ENCODE measurements at regions not wholly inside any gene's neighbourhood (a gene's known extent, or its start where the extent isn't known, plus 50 kb on each side); places are given as distances from the start of the nearest gene placed in this dataset.
"Not testable (repeated sequence)": the region's sequence is repeated elsewhere in the genome, so short reads cannot be mapped to it uniquely, and the experiment has no call there.

DNA sequence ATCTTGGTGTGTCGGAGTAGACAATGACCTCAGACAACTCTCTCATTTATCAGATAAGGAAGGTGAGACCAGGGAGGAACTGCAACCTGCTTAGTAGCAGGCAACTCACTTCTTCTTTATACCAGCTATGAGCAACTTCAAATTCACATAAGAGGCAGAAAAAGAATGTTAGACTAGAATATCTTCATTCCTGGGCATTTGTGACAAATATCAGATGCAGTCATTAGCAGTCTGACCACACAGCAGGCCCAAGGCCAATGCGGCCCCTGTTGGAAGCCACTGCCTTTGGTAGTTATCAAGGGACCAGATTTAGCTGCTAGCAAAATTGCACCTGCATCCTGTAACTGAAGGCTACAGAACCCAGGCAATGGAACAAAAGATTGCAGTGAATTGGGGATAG, 219.2 kb upstream of the RASGEF1B start:
- no peak for DNase-seq (ENCODE audit: extremely low read depth in 1 of 2, low read depth in 1 of 2)

GRCh38 chr4:81688085-81688484, 216.4 kb upstream of the RASGEF1B start:
- DNase-seq (ENCODE audit: extremely low read depth in 1 of 2, low read depth in 1 of 2) = no peak

GRCh38 chr4:81687471-81687870, 215.8 kb upstream of the RASGEF1B start:
- DNase-seq (ENCODE audit: extremely low read depth in 1 of 2, low read depth in 1 of 2) = no peak

GRCh38 chr4:81685104-81685503, 213.4 kb upstream of the RASGEF1B start:
- no peak for DNase-seq (ENCODE audit: extremely low read depth in 1 of 2, low read depth in 1 of 2)

DNA sequence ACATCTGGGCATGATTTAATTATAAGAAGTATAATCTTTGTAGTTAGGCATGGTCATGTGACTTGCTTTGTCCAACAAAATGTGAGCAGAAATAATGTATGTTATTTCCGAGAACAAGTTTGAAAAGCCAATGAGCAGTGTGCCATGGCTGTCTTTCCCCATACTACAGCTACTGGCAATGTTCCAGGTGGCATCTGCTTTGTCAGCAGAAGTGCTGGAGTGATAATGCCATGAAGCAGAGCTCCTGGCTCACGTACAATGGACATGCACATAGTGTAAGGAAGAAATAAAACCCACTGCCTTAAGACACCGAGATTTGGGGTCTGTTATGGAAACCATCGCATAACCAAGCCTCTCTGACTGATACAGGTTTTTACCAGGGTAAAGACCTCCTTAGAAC, 212.6 kb upstream of the RASGEF1B start:
- no peak for DNase-seq (ENCODE audit: extremely low read depth in 1 of 2, low read depth in 1 of 2)

DNA sequence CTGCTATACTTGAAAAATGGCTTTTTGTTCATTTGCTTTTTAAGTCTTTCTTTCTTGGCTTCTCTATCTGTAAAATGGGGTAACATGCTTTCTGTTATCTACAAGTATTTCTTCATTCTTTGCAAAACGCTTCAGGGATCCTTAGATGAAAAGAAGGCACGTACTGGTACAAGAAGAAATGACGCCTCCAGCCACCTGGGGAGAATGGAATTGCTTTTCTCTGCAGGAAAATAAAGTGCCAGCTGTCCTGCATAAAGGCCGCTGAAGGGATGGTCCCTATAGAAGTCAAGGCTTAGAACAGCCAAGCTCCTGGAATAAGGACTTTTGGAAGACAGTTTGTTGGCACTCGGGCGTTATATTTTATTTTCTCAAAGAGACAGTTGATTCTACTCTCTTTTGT, 210.8 kb upstream of the RASGEF1B start:
- DNase-seq (ENCODE audit: extremely low read depth in 1 of 2, low read depth in 1 of 2) = no peak

DNA sequence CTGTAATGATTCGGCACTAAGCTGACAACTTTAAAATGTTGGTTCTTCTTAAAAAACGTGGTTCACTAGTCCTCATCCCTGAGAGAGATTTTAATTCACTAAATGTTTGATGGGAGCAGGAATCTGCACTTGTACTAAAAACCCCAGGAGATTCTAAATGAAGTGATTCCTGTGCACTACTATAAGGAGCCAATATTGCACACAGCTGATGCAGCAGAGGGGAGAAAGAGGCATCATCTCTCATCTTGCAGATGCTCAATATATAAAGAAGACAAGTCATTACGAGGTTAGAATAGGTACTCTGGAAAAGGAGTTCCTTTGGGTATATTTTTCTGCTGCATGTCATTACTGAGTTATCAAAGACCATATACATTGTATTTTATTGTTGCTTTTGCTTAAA, 207.6 kb upstream of the RASGEF1B start:
- DNase-seq (ENCODE audit: extremely low read depth in 1 of 2, low read depth in 1 of 2) = no peak

DNA sequence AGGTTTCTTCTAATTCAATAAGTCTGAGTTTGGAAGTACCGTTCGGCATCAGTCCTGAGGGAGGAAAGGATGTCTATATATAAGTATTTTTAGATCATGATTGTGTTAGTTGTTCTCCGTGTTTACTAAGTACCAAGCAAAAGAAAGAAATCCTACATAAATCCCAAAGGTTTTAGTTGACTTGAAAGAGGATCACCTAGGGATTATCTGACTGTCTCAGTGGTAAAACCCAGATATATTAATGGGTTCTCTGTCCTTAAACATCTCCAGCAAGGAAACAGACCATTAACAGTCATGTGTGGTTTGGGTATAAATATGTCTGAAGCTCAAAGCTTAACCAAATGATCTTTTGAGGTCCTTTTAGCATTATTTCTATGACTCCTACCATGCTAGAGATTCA, 207.1 kb upstream of the RASGEF1B start:
- no peak for DNase-seq (ENCODE audit: extremely low read depth in 1 of 2, low read depth in 1 of 2)

DNA sequence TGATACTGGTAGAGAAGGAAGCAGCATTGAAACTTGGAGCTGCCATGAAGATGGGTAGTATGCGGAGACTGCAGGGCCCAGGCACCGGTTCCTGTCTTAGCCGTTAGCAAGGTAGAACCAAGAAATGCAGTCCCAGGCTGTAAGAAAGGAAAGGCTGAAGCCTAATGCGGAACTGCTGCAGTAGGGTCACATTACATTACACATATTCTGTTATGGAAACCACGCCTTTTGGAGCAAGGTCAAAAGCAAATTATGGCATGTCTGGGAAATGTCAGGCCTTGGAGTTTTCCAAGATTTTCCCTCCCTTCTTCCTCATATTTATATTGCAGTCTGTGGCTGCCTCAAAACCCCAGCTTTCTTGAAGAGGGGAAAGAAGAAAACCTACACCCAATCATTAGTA, 204.8 kb upstream of the RASGEF1B start:
- no peak for DNase-seq (ENCODE audit: extremely low read depth in 1 of 2, low read depth in 1 of 2)

GRCh38 chr4:81675791-81676393, 204.2 kb upstream of the RASGEF1B start:
- no peak for DNase-seq (ENCODE audit: extremely low read depth in 1 of 2, low read depth in 1 of 2)

DNA sequence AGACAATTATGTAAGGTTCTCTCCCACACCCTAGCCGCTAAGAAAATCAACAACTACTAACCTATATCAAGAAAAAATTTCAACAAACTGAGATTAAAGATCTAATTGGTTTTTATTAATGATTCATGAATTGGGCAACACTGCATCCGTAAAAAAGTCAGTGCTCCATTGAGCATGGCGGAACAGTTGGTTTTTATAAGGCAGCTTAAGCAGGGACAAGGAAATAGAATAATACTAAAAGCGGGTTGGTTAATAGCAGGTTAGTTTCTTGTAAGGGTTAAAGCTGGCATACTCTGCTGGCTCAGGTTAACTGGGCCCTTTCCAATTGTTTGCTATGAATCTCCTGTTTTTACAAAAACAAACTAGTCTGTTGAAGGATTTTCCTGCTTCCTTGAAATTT, 202.3 kb upstream of the RASGEF1B start:
- no peak for DNase-seq (ENCODE audit: extremely low read depth in 1 of 2, low read depth in 1 of 2)

- not testable (repeated sequence) for DNase-seq (ENCODE audit: extremely low read depth in 1 of 2, low read depth in 1 of 2)
Measured at GRCh38 chr4:81668328-81668727, 196.6 kb upstream of the RASGEF1B start.

DNA sequence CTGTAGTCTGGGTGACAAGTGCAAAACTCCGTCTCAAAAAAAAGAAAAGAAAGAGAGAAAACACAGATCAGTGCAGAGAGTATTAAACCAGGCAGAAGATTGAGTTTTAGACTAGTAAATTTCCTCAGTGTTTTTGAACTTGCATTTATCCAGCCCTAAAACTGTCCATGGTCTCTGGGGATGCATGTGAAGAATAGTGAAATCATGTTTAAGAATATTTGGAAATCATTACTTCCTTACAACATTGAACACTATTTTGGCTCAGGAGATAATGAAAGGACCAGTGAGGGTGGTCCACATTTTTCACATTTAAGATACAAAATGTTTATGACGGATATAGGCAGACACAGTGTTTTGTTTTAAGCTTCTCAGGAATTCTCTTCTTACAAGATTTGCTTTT, 195.8 kb upstream of the RASGEF1B start:
- no peak for DNase-seq (ENCODE audit: extremely low read depth in 1 of 2, low read depth in 1 of 2)

GRCh38 chr4:81666491-81666890, 194.8 kb upstream of the RASGEF1B start:
- no peak for DNase-seq (ENCODE audit: extremely low read depth in 1 of 2, low read depth in 1 of 2)

DNA sequence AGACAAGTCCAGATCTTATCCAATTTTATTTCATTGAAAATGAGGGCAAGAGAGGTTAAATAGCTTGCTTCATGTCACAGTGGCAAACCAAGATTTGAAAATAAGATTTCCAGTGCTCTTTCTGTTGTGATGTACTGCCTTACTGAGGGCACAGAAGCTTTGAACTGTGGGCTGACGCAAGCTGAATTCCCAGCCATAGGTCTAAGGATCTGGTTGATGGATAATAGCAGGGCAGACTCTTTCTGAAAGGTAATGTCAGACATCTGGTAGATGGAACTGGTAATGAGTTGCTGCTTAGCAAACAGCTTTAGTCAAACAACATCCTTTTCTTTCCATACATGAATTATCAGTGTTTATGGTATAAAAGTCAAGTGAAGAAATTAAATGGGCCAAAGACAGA, 193.9 kb upstream of the RASGEF1B start:
- no peak for DNase-seq (ENCODE audit: extremely low read depth in 1 of 2, low read depth in 1 of 2)

DNA sequence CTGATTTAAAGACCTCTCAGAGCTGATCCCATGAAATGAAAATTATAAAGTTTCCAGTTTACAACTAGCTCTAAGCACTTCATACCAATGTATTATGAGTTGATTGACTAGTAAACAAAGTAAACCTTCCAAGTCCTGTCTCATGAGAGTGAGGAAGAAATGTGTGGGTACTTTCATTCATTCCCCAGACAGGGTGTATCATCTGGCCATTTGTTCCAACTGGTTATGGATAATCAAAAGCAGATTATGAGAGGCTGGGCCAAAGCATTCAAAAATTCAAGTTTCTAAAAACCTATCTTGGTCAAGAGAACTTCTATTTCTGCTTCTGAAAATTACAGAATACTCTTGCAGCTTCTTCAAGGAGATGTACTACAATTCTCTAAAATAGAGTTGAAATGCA, 193.3 kb upstream of the RASGEF1B start:
- DNase-seq (ENCODE audit: extremely low read depth in 1 of 2, low read depth in 1 of 2) = no peak

DNA sequence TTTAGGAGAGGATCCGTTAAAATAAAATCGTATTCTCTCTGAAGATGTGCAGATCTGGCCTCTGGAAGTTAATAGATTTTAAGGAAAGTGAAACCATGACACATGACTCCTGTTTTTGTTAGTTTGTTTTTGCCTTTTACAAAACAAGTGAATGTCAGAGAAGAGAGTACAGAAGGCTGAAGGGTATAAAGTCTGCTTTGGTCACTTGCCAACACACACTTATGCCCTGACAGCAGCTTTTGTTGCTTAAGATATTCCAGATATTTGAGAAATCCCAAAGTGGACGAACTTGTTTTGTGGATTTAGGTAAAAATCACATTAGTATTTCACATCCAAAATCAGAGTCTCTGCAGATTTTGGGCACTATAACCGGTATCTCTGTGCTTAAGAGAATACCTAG, 192.4 kb upstream of the RASGEF1B start:
- no peak for DNase-seq (ENCODE audit: extremely low read depth in 1 of 2, low read depth in 1 of 2)

DNA sequence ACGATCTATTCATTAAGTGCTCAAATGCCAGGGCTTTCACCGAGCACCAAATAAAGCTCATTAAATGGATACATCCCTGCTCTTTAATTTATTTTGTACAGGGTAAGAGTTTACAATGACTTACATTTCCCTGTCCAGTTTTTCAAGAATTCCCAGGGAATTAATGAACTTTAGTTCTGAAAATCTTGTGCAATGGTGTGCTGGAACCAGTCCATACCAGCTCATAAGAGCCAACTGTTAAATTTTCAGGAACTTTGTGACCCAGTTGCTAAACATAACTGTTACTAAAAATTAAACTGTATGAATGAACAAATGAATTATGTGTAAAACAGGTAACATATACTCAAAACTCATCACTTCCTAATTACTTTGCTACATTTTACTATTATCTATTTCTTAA, 191.7 kb upstream of the RASGEF1B start:
- DNase-seq (ENCODE audit: extremely low read depth in 1 of 2, low read depth in 1 of 2) = no peak

- no peak for DNase-seq (ENCODE audit: extremely low read depth in 1 of 2, low read depth in 1 of 2)
Measured at GRCh38 chr4:81659051-81659450, 187.3 kb upstream of the RASGEF1B start.

DNA sequence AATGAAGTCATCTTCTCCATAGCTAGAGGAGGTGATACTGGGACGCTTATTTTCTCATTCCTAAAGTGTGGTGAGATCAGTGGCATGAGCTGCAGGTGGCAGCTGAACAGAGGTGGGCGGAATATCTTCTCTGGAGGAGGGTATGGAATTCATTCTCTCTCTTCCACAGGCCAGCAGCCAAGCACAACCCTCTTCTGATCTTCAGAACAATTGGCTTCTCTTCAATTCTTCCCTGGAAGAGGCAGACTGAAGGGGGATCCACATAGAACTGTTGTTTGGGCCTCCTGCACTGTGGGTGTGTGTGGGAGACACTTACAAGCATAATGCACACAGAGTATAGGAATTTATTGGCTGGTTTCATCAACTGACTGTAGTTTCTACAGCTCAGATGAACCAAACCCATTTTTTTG, 180.4 kb upstream of the RASGEF1B start:
- DNase-seq (ENCODE audit: extremely low read depth in 1 of 2, low read depth in 1 of 2) = no peak

- DNase-seq (ENCODE audit: extremely low read depth in 1 of 2, low read depth in 1 of 2) = no peak
Measured at GRCh38 chr4:81651243-81651899, 179.7 kb upstream of the RASGEF1B start.

- no peak for DNase-seq (ENCODE audit: extremely low read depth in 1 of 2, low read depth in 1 of 2)
Measured at GRCh38 chr4:81650606-81651242, 179.0 kb upstream of the RASGEF1B start.

Measured in stimulated activated CD8-positive, alpha-beta memory T cell treated with anti-CD3 and anti-CD28 coated beads, Interleukin-7, amount 100 ng/mL, for 48 hours (primary cell).